ENCODE measurements at regions not wholly inside any gene's neighbourhood (a gene's known extent, or its start where the extent isn't known, plus 50 kb on each side); places are given as distances from the start of the nearest gene placed in this dataset.

GRCh38 chr16:63703612-63704011 is 1418.3 kb downstream of the CDH11 start:
- WGBS, 2 donors: 57 to 85% methylated on average over 13 of the region's 13 CpGs
- DNase-seq: no peak
- H3K27me3 ChIP-seq: no peaks in the 10 kb centered on the region
- no peaks in the 10 kb centered on the region for H3K4me1 ChIP-seq
- TF ChIP-seq CTCF (IDR thresholded peaks at IDR 0.05) (no peak), POLR2A (IDR thresholded peaks at IDR 0.05) (no peak)
- no peak overlapping the region for H3K4me3 ChIP-seq
- H3K36me3 ChIP-seq (ENCODE audit: low read depth, missing control alignments): no peaks in the 10 kb centered on the region
- no peaks in the 10 kb centered on the region for H3K9me3 ChIP-seq
- H3K27ac ChIP-seq: no peak overlapping the region
- intact Hi-C loops (cut with DNase I; ENCODE audit: low total_unique reads): no loop called here

- Histone ChIP-seq H3K27me3 (no peaks in the 10 kb centered on the region), H3K36me3 (ENCODE audit: low read depth, missing control alignments) (no peaks in the 10 kb centered on the region), H3K4me3 (no peak overlapping the region), H3K4me1 (no peaks in the 10 kb centered on the region), H3K27ac (no peak overlapping the region), H3K9me3 (no peaks in the 10 kb centered on the region)
- no peak for DNase-seq
- intact Hi-C loops (cut with DNase I; ENCODE audit: low total_unique reads): no loop called here
- WGBS, 2 donors: 68% methylated on average over 11 of the region's 11 CpGs
- TF ChIP-seq CTCF (IDR thresholded peaks at IDR 0.05): no peak
- no peak for TF ChIP-seq POLR2A (IDR thresholded peaks at IDR 0.05)
These were observed 1418.8 kb downstream of the CDH11 start for GRCh38 chr16:63702981-63703590.

- no peak overlapping the region for H3K27ac ChIP-seq
- H3K36me3 ChIP-seq (ENCODE audit: low read depth, missing control alignments): no peaks in the 10 kb centered on the region
- no peak for TF ChIP-seq POLR2A (IDR thresholded peaks at IDR 0.05)
- TF ChIP-seq CTCF (IDR thresholded peaks at IDR 0.05): no peak
- 24 to 37% methylated on average over 1 of the region's 1 CpG for WGBS, 2 donors
- H3K4me3 ChIP-seq: no peak overlapping the region
- H3K27me3 ChIP-seq: no peaks in the 10 kb centered on the region
- DNase-seq: no peak
- intact Hi-C loops (cut with DNase I; ENCODE audit: low total_unique reads): no loop called here
- H3K9me3 ChIP-seq: no peaks in the 10 kb centered on the region
- no peaks in the 10 kb centered on the region for H3K4me1 ChIP-seq
These were observed 1424.1 kb downstream of the CDH11 start for GRCh38 chr16:63697736-63698135.

- Histone ChIP-seq H3K4me1 (no peaks in the 10 kb centered on the region), H3K9me3 (no peaks in the 10 kb centered on the region), H3K36me3 (ENCODE audit: low read depth, missing control alignments) (no peaks in the 10 kb centered on the region), H3K4me3 (no peak overlapping the region), H3K27ac (no peak overlapping the region), H3K27me3 (no peaks in the 10 kb centered on the region)
- intact Hi-C loops (cut with DNase I; ENCODE audit: low total_unique reads): no loop called here
- no peak for DNase-seq
- WGBS, 2 donors: 60 to 71% methylated on average over 1 of the region's 1 CpG
- TF ChIP-seq CTCF (IDR thresholded peaks at IDR 0.05) (no peak), POLR2A (IDR thresholded peaks at IDR 0.05) (no peak)
These were observed 1426.5 kb downstream of the CDH11 start for GRCh38 chr16:63695347-63695746.

GRCh38 chr16:63690961-63691360 is 1430.9 kb downstream of the CDH11 start:
- TF ChIP-seq CTCF (IDR thresholded peaks at IDR 0.05) (no peak), POLR2A (IDR thresholded peaks at IDR 0.05) (no peak)
- Histone ChIP-seq H3K27ac (no peak overlapping the region), H3K4me3 (no peak overlapping the region), H3K27me3 (no peaks in the 10 kb centered on the region), H3K9me3 (no peaks in the 10 kb centered on the region), H3K36me3 (ENCODE audit: low read depth, missing control alignments) (no peaks in the 10 kb centered on the region), H3K4me1 (no peaks in the 10 kb centered on the region)
- WGBS, 2 donors: 81% methylated on average over 7 of the region's 7 CpGs
- intact Hi-C loops (cut with DNase I; ENCODE audit: low total_unique reads): no loop called here
- no peak for DNase-seq

Data from testis (tissue), 2 donors.